NOMO-1 treated with DMSO at 0.1 percent for 48 hours (cell line): ENCODE measurements at regions not wholly inside any gene's neighbourhood (a gene's known extent, or its start where the extent isn't known, plus 50 kb on each side); places are given as distances from the start of the nearest gene placed in this dataset.

Experiments
- DNase-seq: peaks from one replicate; lab custom pipeline; 2025; ENCODE audit not compliant: unreplicated experiment; lab: John Stamatoyannopoulos, UW

DNA sequence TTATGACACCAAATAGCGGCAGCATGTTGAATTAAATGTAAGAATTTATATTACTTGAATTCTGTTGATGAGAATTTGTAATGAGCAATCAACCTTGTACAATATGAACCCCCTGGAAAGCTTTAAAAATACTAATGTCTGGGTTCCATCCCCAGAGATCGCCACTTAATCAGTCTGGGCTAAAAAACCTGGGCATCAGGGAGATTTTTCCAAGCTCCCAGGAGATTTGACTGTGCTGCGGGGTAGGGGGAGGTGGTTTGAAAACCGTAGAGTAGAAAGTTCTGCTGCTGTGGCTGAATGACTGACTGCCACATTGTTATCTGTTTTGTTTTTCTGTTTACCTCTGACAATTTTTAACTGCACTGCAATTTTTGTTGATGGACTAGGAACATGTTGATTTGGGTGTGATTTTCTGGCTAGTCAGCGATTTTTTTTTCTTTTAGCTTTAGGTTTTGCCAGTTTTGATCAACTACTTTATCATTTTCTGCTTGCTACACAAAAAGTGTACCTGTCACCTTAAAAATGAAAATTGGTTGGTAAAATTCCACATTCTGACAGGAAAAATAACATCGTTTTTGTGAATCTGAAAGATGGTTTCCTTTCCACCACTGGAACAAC, 79.3 kb downstream of the PCTP start:
- no peak for DNase-seq

- no peak for DNase-seq
Observed at GRCh38 chr17:55830699-55831471, 80.0 kb downstream of the PCTP start.

DNA sequence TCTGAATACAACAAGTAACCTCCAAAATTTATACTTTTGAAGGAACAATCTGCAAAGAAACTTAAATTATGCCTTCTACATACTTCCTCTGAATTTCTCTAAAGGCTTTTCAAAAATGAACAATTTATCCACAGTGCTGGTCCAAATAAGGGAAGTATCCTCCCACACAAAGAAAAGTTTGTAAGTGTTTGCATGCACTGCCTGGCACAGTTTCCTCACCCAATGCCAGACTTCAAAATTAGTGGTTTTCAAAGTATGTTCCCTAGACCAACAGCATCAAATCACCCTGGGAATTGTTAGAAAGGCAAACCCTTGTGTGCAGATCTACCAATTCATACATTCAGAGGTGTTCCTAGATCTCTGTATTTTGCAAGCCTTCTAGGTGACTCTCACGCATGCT, 82.5 kb downstream of the PCTP start:
- no peak for DNase-seq

DNA sequence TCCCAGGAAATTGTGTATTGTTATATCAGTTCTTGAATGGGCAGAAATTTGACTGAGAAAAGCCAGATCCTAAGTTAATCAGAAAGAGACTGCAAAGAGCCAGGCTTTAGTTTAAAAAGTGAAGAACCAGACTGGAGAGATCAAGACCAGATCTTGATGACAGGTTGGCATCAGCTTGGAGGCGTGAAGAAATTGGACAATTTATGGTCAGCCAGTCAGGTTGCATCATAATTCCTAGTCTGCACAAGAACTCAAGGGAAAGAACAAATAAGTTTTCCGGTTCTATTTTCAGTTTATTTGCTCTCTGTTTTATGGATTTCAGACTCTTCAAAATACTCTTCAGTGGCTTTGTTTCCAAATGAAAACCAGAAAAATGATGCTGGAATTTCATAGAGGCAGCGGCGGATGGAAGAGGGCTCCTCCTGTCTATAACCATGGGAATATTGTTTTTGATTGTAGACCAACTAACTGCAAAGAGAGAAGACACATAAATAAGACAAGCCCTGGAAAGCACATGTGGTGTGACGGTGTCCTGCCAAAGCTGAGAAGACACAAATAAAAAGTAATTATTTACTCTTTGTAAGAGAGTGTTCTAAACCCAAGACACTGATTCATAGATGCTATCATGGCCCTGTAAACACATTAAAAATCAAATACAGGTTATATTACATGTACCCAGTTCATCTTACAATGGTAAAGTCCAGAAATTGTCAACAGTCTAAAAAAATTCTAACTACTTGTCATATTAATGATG, 91.7 kb downstream of the PCTP start:
- DNase-seq: no peak

- DNase-seq: no peak
Observed at GRCh38 chr17:55843785-55844184, 92.9 kb downstream of the PCTP start.

- DNase-seq: no peak
Observed at GRCh38 chr17:55845385-55845784, 94.5 kb downstream of the PCTP start.

- no peak for DNase-seq
Observed at GRCh38 chr17:55846745-55847144, 95.9 kb downstream of the PCTP start.

- no peak for DNase-seq
Observed at GRCh38 chr17:55852734-55853133, 101.9 kb downstream of the PCTP start.

DNA sequence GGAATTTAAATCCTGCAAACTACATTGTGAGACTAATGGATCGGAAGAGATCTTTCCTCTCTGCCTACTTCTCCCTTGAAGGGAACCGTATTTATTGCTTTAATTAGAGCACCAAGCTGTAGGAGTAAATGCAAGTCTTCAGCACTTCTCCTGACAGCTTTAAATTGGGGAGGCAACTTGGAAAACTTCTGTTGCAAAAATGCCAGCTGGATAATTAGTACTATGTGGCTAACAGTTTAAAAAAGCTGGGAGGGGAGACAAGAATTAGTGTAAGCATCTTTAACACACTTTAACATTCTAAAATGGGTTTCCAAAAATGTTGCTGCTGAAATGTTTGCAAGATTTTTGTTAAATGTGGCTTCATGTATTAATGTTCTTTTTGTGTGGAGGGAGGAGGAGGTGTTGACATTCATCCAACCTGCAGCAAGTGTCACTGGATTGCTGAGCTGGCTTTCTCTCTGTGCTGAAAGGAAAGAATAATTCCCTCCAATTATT, 108.5 kb downstream of the PCTP start:
- DNase-seq: no peak

DNA sequence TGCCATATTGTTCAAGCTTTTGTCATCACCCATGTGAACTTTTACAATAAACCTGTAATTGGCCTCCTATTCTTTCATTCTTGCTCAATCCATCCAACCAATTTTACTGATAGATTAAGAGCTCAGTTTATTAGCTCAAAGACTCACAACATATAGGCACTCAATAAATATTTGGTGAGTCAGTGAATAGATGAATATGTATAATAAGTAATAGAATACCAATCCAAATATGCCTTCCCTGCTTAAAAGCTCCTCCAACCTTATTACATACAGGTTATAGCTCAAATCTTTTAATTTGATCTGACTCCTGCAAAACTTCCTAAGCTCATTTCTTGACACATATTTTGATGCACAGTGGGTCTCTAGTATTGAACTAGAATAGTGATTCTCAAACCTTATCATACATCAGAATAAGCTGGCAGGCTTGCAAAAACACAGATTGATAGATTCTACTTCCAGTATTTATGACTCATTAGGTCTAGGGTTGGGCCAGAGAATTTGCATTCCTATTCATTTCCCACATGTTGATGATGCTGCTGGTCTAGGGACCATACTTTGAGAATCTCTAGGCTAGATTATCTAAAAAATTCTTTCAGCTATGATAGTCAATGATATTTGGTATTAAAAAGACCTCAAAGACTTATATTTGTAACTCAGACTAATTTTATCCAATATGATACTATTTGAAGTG, 114.4 kb downstream of the PCTP start:
- no peak for DNase-seq

DNA sequence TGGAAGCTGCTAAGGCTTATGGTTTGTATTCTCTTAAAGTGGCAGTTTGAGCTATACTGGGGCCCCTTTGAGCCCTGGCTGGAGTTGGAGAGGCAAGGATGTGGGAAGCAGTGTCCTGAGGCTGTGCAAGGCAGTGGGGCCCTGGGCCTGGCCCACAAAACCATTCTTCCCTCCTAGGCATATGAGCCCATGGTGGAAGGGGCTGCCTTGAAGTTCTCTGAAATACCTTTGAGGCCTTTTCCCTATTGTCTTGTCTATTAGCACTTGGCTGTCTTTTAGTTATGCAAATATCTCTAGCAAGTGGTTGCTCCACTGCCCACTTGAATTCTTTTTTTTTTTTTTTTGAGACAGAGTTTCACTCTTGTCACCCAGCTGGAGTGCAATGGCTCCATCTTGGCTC, 119.2 kb downstream of the PCTP start:
- DNase-seq: no peak

DNA sequence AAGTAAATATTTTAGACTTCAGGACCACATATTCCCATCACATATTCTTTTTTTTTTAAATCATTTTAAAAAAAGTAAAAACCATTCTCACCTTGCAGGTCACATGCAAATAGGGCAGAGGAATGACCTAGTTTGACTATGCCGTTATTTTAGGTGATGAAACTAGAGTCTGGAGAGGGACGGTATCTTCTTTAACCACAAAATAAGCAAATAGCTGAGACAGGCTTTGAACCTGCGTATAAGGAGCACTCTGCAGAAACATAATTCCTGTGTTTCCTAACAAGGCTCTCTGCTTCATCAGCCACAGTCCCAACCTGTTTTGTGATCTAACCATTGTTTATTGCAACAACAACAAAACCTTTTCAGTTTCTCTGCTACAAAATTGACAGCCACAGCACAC, 121.5 kb downstream of the PCTP start:
- DNase-seq: no peak

GRCh38 chr17:55873017-55873758, 122.3 kb downstream of the PCTP start:
- DNase-seq: no peak

GRCh38 chr17:55883149-55883548, 132.3 kb downstream of the PCTP start:
- no peak for DNase-seq

DNA sequence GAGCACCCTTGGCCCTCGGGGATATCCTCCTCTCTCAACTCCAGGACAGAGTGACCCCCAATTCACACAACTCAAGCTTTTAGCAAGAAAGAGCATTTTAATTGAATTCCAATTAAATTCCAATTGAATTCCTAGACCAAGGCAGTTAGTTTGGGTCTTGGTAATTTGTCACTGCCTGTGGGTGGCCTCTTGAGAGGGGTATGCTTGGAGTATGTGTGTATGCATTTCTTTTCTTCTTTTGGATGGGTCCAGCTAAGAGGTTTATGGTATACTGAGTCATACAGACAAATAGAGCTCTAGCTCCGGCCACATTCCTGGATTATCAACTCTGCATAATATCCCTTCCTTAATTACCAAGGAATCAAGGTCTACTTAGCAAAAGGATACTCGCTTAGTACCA, 136.7 kb downstream of the PCTP start:
- DNase-seq: no peak

DNA sequence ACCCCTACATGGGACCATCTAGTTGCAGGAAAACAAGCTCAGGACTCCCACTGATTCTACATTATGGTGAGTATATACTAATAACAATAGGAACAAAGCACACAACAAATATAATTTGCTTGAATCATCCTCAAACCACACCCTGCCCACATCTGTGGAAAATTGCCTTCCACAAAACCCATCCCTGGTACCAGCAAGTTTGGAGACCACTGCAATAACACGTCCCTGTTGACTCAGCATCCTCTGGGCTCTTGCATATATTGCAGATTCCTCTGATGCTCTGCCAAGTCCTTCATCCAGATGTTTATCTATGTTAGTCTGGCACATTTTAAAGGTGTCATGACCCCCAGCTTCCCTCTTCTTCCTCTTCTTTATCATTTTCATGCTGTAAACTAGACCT, 138.4 kb downstream of the PCTP start:
- DNase-seq: no peak

DNA sequence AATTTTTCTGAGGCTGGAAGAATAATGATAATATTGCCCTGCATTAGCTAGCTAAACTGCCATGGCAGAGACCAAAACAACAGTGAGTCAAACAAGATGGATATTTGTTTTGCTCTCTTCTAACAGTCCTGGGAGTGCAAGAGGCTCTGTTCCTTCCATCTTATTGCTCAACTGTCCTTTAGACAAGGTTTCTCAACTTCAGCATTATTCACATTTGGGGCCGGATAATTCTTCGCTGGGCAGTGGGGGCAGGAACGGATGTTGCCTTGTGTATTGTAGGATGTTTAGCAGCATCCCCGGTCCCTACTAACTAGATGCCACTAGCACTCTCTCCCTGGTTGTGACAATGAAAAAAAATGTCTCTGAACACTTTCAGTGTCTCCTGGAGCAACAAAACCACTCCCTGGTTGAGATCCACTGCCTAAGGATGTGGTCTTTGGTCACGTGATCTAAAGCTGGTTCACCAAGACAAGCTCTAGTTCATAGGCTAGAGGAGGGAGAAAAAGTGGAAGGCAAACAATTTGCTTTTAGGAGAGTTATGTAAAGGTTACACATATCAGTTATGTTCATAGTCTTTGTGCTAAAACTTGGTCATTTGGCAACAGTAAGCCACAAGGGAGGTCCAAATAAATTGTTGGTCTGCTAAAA, 144.4 kb downstream of the PCTP start:
- peak; percentile 3 for DNase-seq

- no peak for DNase-seq
Observed at GRCh38 chr17:55897301-55897700, 146.4 kb downstream of the PCTP start.

DNA sequence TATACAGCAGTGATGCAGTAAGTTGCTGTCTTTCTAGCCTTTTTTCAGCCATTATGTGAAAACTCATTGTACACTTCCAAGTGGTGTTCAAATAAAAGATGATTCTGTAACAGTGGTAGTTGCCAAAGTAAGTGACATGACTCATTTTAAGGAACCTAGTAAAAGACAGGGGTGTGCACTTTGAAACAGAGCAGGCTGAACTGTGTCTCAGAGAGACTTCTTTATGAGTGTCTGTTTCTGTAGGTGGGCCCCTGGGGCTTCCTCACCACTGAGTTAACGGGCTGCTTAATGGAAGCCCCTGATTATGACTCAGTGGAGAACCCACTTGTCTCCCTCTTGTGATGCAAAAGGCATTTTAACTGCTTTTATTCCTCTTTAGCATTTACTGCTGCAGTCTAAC, 147.3 kb downstream of the PCTP start:
- peak; percentile 7 for DNase-seq

GRCh38 chr17:55900188-55900587, 149.3 kb downstream of the PCTP start:
- DNase-seq: no peak
